ENCODE measurements at regions not wholly inside any gene's neighbourhood (a gene's known extent, or its start where the extent isn't known, plus 50 kb on each side); places are given as distances from the start of the nearest gene placed in this dataset.

- no peak overlapping the region for H3K4me3 ChIP-seq (ENCODE audit: low read depth, low read length)
- no peak for DNase-seq (ENCODE audit: low read depth)
- TF ChIP-seq CTCF (IDR thresholded peaks at IDR 0.05; ENCODE audit: control insufficient read depth, extremely low read depth, insufficient read depth) = no peak
These were observed 598.6 kb downstream of the NYAP2 start for GRCh38 chr2:225998116-225998515.

- no peak for TF ChIP-seq CTCF (IDR thresholded peaks at IDR 0.05; ENCODE audit: control insufficient read depth, extremely low read depth, insufficient read depth)
- H3K4me3 ChIP-seq (ENCODE audit: low read depth, low read length) = no peak overlapping the region
- no peak for DNase-seq (ENCODE audit: low read depth)
These were observed 596.9 kb downstream of the NYAP2 start for GRCh38 chr2:225996462-225996828.

DNA sequence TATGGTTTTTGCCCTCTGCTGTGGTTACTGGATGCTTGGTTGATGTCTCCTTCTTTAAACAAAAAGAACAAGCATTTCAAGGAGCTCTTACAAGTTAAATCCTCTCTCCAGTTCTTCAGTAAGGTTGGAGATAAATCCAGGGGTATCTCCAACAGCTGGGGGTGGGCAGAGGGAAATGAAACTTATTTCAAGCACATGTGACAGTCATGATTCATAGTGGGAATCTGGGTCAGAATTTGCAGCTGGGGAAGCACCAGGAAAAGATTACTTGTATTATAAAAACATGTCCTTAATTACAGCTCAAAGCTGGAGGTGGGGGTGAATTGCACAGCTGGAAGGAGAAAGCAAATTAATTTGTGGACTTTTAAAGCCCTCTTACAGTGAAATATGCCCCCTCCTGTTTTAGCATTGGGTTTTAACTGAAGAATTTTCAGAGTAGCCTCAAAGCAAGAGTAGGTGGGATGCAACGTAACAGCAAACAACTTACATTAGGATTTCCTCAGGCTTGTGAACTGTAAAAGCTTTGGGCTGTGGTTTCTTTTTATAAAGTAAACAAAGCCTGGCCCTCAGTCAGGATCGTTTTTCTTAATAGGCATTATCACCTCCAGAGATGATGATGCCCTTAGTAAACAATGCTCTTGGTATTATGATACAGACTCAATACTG is 596.4 kb downstream of the NYAP2 start:
- no peak overlapping the region for H3K4me3 ChIP-seq (ENCODE audit: low read depth, low read length)
- no peak for DNase-seq (ENCODE audit: low read depth)
- TF ChIP-seq CTCF (IDR thresholded peaks at IDR 0.05; ENCODE audit: control insufficient read depth, extremely low read depth, insufficient read depth) = no peak

GRCh38 chr2:225994748-225995405 is 595.4 kb downstream of the NYAP2 start:
- H3K4me3 ChIP-seq (ENCODE audit: low read depth, low read length) = no peak overlapping the region
- no peak for TF ChIP-seq CTCF (IDR thresholded peaks at IDR 0.05; ENCODE audit: control insufficient read depth, extremely low read depth, insufficient read depth)
- DNase-seq (ENCODE audit: low read depth) = no peak

GRCh38 chr2:225993430-225993829 is 593.9 kb downstream of the NYAP2 start:
- DNase-seq (ENCODE audit: low read depth) = no peak
- H3K4me3 ChIP-seq (ENCODE audit: low read depth, low read length) = no peak overlapping the region
- no peak for TF ChIP-seq CTCF (IDR thresholded peaks at IDR 0.05; ENCODE audit: control insufficient read depth, extremely low read depth, insufficient read depth)

- no peak for DNase-seq (ENCODE audit: low read depth)
- TF ChIP-seq CTCF (IDR thresholded peaks at IDR 0.05; ENCODE audit: control insufficient read depth, extremely low read depth, insufficient read depth) = no peak
- H3K4me3 ChIP-seq (ENCODE audit: low read depth, low read length) = no peak overlapping the region
These were observed 590.3 kb downstream of the NYAP2 start for GRCh38 chr2:225989809-225990208.

DNA sequence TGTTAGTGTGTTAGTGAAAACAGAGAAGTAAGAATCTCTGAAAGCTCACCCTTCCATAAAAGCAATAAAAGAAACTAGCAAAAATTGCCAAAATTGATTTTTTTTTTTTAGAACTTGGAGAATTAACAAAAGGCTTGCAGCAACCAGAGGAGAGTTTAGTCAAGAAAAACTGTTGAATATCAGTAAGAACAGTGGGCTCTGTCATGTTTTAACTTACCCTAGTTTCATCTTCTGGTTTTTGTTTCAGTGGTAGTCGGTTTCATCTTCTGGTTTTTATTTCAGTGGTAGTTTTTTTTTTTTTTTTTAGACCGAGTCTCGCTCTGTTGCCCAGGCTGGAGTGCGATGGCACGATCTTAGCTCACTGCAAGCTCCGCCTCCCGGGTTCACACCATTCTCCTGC is 580.9 kb downstream of the NYAP2 start:
- no peak for TF ChIP-seq CTCF (IDR thresholded peaks at IDR 0.05; ENCODE audit: control insufficient read depth, extremely low read depth, insufficient read depth)
- no peak for DNase-seq (ENCODE audit: low read depth)
- H3K4me3 ChIP-seq (ENCODE audit: low read depth, low read length) = no peak overlapping the region

Data from LNCaP clone FGC (cell line).